GM23338 (cell line): ENCODE measurements at regions not wholly inside any gene's neighbourhood (a gene's known extent, or its start where the extent isn't known, plus 50 kb on each side); places are given as distances from the start of the nearest gene placed in this dataset.

Source experiments
- ATAC-seq: fragments of 200-7000 bp; cut with Tn5 transposase; 3 replicates; pipeline ENCODE4 v1.9.1; 2020
- DNase-seq: peaks from one replicate; pipeline ENCODE4 v3.0.0-alpha.2; 2015; ENCODE audit warnings: low spot score
- H2AFZ ChIP-seq: fragments of 200-600 bp; sonication (generic); 2 replicates; pipeline ENCODE4 v1.8.0; 2016; ENCODE audit warnings: antibody characterized with exemption, mild to moderate bottlenecking, moderate library complexity
- H3F3A ChIP-seq: fragments of 200-600 bp; sonication (generic); replicated peaks from 2 replicates; pipeline ENCODE4 v1.8.0; 2017; ENCODE audit warnings: antibody characterized with exemption, mixed run types, low read depth
- H3K27ac ChIP-seq: fragments of 200-600 bp; sonication (generic); 2 replicates; pipeline ENCODE4 v1.6.1; 2016; ENCODE audit warnings: low read depth
- H3K27me3 ChIP-seq: fragments of 200-600 bp; sonication (generic); 2 replicates; pipeline ENCODE4 v1.8.0; 2016; ENCODE audit warnings: mild to moderate bottlenecking, mixed run types, moderate library complexity; ENCODE audit not compliant: insufficient read depth
- H3K36me3 ChIP-seq: fragments of 200-600 bp; sonication (generic); 2 replicates; pipeline ENCODE4 v1.8.0; 2016; ENCODE audit warnings: mild to moderate bottlenecking; ENCODE audit not compliant: insufficient read depth
- H3K4me1 ChIP-seq: fragments of 200-600 bp; sonication (generic); 2 replicates; pipeline ENCODE4 v1.8.0; 2016; ENCODE audit warnings: mild to moderate bottlenecking, moderate library complexity; ENCODE audit not compliant: insufficient read depth
- H3K4me2 ChIP-seq: fragments of 200-600 bp; sonication (generic); 2 replicates; pipeline ENCODE4 v1.7.1; 2017; ENCODE audit warnings: mixed run types
- H3K4me3 ChIP-seq: fragments of 200-600 bp; sonication (generic); 2 replicates; pipeline ENCODE4 v1.6.1; 2016; ENCODE audit warnings: mixed run types
- H3K79me2 ChIP-seq: fragments of 200-600 bp; sonication (generic); replicated peaks from 2 replicates; pipeline ENCODE4 v1.8.0; 2017; ENCODE audit warnings: mild to moderate bottlenecking; ENCODE audit not compliant: insufficient read depth
- H3K9me2 ChIP-seq: fragments of 200-600 bp; sonication (generic); 2 replicates; pipeline ENCODE4 v1.8.0; 2017; ENCODE audit not compliant: insufficient read depth
- H4K20me1 ChIP-seq: fragments of 200-600 bp; sonication (generic); replicated peaks from 2 replicates; pipeline ENCODE4 v1.8.0; 2017; ENCODE audit warnings: mild to moderate bottlenecking; ENCODE audit not compliant: insufficient read depth
- H3K27ac Mint-ChIP-seq: 2 replicates; pipeline ENCODE4 v1.8.0; 2020; ENCODE audit warnings: inconsistent platforms, mild to moderate bottlenecking, moderate library complexity, mixed read lengths
- H3K27me3 Mint-ChIP-seq: 3 replicates; pipeline ENCODE4 v1.8.0; 2022; ENCODE audit warnings: low read depth, mild to moderate bottlenecking, moderate library complexity, mixed read lengths, inconsistent platforms; ENCODE audit not compliant: insufficient read depth, poor library complexity
- H3K36me3 Mint-ChIP-seq: 3 replicates; pipeline ENCODE4 v1.8.0; 2021; ENCODE audit warnings: low read depth, mild to moderate bottlenecking, inconsistent platforms, moderate library complexity, mixed read lengths
- H3K4me1 Mint-ChIP-seq: 3 replicates; pipeline ENCODE4 v1.8.0; 2020; ENCODE audit warnings: mild to moderate bottlenecking, inconsistent platforms, mixed read lengths
- H3K4me3 Mint-ChIP-seq: 3 replicates; pipeline ENCODE4 v1.8.0; 2021; ENCODE audit warnings: moderate library complexity, mild to moderate bottlenecking, inconsistent platforms, mixed read lengths
- H3K9me3 Mint-ChIP-seq: 3 replicates; pipeline ENCODE4 v1.8.0; 2020; ENCODE audit warnings: moderate library complexity, mild to moderate bottlenecking, inconsistent platforms, mixed read lengths
- CREB1 ChIP-seq: fragments of 250-450 bp; sonication (Bioruptor Pico); IDR thresholded peaks from 2 replicates; pipeline ENCODE4 v1.5.0; 2020; ENCODE audit warnings: low read depth, mild to moderate bottlenecking, moderate library complexity
- CTCF ChIP-seq, 2 experiments: fragments of 200-600 bp in 1 of 2; sonication (generic) in 1 of 2; conservative IDR thresholded peaks; 2 replicates each; pipeline versions ENCODE4 v1.5.1 to v1.6.1; 2016 to 2017; ENCODE audit warnings: antibody characterized with exemption in 2 of 2, low read depth in 2 of 2, mild to moderate bottlenecking in 2 of 2, moderate library complexity in 1 of 2
- ETS1 ChIP-seq: IDR thresholded peaks from 2 replicates; pipeline ENCODE4 v1.6.1; 2016; ENCODE audit warnings: antibody characterized with exemption
- EZH2 ChIP-seq: fragments of 200-600 bp; sonication (generic); IDR thresholded peaks from one replicate; pipeline ENCODE4 v1.8.0; 2017; ENCODE audit warnings: antibody characterized with exemption, mild to moderate bottlenecking, low read depth; ENCODE audit not compliant: unreplicated experiment
- EZH2phosphoT487 ChIP-seq: fragments of 200-600 bp; sonication (generic); IDR thresholded peaks from one replicate; pipeline ENCODE4 v1.8.1; 2018; ENCODE audit warnings: antibody characterized with exemption; ENCODE audit not compliant: unreplicated experiment
- JUNB ChIP-seq: IDR thresholded peaks from one replicate; pipeline ENCODE4 v1.6.1; 2016; ENCODE audit warnings: antibody characterized with exemption; ENCODE audit not compliant: unreplicated experiment
- NANOG ChIP-seq: IDR thresholded peaks from 2 replicates; pipeline ENCODE4 v1.6.1; 2016; ENCODE audit warnings: antibody characterized with exemption, borderline replicate concordance
- POLR2AphosphoS5 ChIP-seq: IDR thresholded peaks from 2 replicates; pipeline ENCODE4 v1.6.1; 2016; ENCODE audit warnings: antibody characterized with exemption, low read depth
- REST ChIP-seq: IDR thresholded peaks from one replicate; pipeline ENCODE4 v1.6.1; 2018; ENCODE audit warnings: antibody characterized with exemption; ENCODE audit not compliant: unreplicated experiment
- STAT1 ChIP-seq: IDR thresholded peaks from one replicate; pipeline ENCODE4 v1.6.1; 2016; ENCODE audit warnings: antibody characterized with exemption; ENCODE audit not compliant: unreplicated experiment
- ZNF114 ChIP-seq: fragments of 250-450 bp; sonication (Bioruptor Pico); IDR thresholded peaks from 2 replicates; pipeline ENCODE4 v1.5.0; 2020; ENCODE audit warnings: mild to moderate bottlenecking, moderate library complexity
- ZNF331 ChIP-seq: fragments of 250-450 bp; sonication (Bioruptor Pico); IDR thresholded peaks from 2 replicates; pipeline ENCODE4 v1.5.0; 2020; ENCODE audit warnings: low read depth, mild to moderate bottlenecking, moderate library complexity
- ZNF462 ChIP-seq: fragments of 250-450 bp; sonication (Bioruptor Pico); IDR thresholded peaks from 2 replicates; pipeline ENCODE4 v1.5.0; 2020; ENCODE audit warnings: mild to moderate bottlenecking, moderate library complexity

- no peaks in the 10 kb centered on the region for H3K36me3 Mint-ChIP-seq
- DNase-seq (no peak), ATAC-seq (no peak)
- peaks cover 9% of the 10 kb centered on the region; the same call in 1 of the 2 replicates for H3K9me2 ChIP-seq
- H3K27ac ChIP-seq: no peak overlapping the region
- no peak overlapping the region for H3K27ac Mint-ChIP-seq
- H2AFZ ChIP-seq: no peak overlapping the region
- no peaks in the 10 kb centered on the region for H4K20me1 ChIP-seq
- no peaks in the 10 kb centered on the region for H3K27me3 Mint-ChIP-seq
- no peak overlapping the region for H3K4me3 ChIP-seq
- H3K27me3 ChIP-seq: no peaks in the 10 kb centered on the region
- no peaks in the 10 kb centered on the region for H3K36me3 ChIP-seq
- no peak overlapping the region for H3K4me2 ChIP-seq
- no peak overlapping the region for H3K4me3 Mint-ChIP-seq
- no peaks in the 10 kb centered on the region for H3K79me2 ChIP-seq
- no peaks in the 10 kb centered on the region for H3K9me3 Mint-ChIP-seq
- no peaks in the 10 kb centered on the region for H3F3A ChIP-seq
- no peaks in the 10 kb centered on the region for H3K4me1 ChIP-seq
- TF ChIP-seq NANOG (no peak), ZNF114 (CRISPR knock-in tag) (no peak), ZNF331 (no peak), REST (no peak), ETS1 (no peak), CTCF (conservative IDR thresholded peaks at IDR 0.05; ENCODE audit: low read depth in 2 of 2) (no peak), JUNB (no peak), EZH2 (no peak), POLR2AphosphoS5 (no peak), ZNF462 (no peak), EZH2phosphoT487 (no peak), STAT1 (no peak), CREB1 (no peak)
- no peaks in the 10 kb centered on the region for H3K4me1 Mint-ChIP-seq
These were observed 303.2 kb upstream of the GHITM start for GRCh38 chr10:83835945-83836745.
